ENCODE measurements at regions not wholly inside any gene's neighbourhood (a gene's known extent, or its start where the extent isn't known, plus 50 kb on each side); places are given as distances from the start of the nearest gene placed in this dataset.

DNA sequence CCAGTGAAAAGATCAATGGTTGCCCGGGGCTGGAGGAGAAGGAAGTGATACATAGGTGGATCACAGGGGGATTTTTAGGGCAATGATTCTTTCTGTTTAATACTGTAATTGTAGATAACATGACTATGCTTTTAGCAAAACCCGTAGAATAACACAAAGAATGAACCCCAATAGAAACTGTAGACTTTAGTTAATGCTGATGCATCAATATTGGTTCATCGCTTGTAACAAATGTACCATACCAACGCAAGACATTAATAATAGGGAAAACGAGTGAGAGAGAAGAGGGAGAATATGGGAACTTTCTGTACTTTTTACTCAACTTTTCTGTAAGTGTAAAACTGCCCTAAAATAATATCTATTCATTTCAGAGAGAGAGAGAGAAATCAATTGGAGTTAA, 383.3 kb upstream of the ATP11B start:
- TF ChIP-seq TAF1 (IDR thresholded peaks at IDR 0.05; ENCODE audit: borderline replicate concordance, low read depth, low read length) (no peak), CTCF (IDR thresholded peaks at IDR 0.05) (no peak), FOXJ3 (CRISPR knock-in tag; IDR thresholded peaks at IDR 0.05) (no peak), REST (IDR thresholded peaks at IDR 0.05; ENCODE audit: low read depth, low read length) (no peak), POLR2AphosphoS5 (IDR thresholded peaks at IDR 0.05; ENCODE audit: low read depth, low read length) (no peak), YY1 (IDR thresholded peaks at IDR 0.05; ENCODE audit: low read depth) (no peak), JUND (IDR thresholded peaks at IDR 0.05) (no peak), TEAD4 (IDR thresholded peaks at IDR 0.05; ENCODE audit: borderline replicate concordance, insufficient read depth) (no peak), MAX (IDR thresholded peaks at IDR 0.05; ENCODE audit: low read depth) (no peak), RAD21 (IDR thresholded peaks at IDR 0.05; ENCODE audit: low read length) (no peak), EP300 (IDR thresholded peaks at IDR 0.05; ENCODE audit: borderline replicate concordance in 1 of 2, low read depth in 1 of 2, low read length in 1 of 2) (no peak), EZH2phosphoT487 (IDR thresholded peaks at IDR 0.05; ENCODE audit: borderline replicate concordance, low read depth) (no peak)
- TF ChIP-seq, protein P1, sequence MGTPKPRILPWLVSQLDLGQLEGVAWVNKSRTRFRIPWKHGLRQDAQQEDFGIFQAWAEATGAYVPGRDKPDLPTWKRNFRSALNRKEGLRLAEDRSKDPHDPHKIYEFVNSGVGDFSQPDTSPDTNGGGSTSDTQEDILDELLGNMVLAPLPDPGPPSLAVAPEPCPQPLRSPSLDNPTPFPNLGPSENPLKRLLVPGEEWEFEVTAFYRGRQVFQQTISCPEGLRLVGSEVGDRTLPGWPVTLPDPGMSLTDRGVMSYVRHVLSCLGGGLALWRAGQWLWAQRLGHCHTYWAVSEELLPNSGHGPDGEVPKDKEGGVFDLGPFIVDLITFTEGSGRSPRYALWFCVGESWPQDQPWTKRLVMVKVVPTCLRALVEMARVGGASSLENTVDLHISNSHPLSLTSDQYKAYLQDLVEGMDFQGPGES (IDR thresholded peaks at IDR 0.05; ENCODE audit: low read depth, low read length), result no peak

All from SK-N-SH (cell line).